Natural killer cell (primary cell): ENCODE measurements at regions not wholly inside any gene's neighbourhood (a gene's known extent, or its start where the extent isn't known, plus 50 kb on each side); places are given as distances from the start of the nearest gene placed in this dataset.

Experiments used
- ATAC-seq, 3 donors: fragments of 150-1000 bp in 2 of 3; fragments of 200-7000 bp in 1 of 3; cut with Tn5 transposase; 1 replicate in 1 of 3; 2 replicates in 2 of 3; pipeline ENCODE4 v1.10.0; 2021; ENCODE audit warnings: mild to moderate bottlenecking in 2 of 3, moderate library complexity in 2 of 3
- DNase-seq, 2 donors: peaks; one replicate each; pipeline versions ENCODE4 v3.0.0 to v3.0.0-alpha.2; 2013 to 2021; ENCODE audit warnings: mixed read lengths in 1 of 2
- H3K27ac ChIP-seq: one replicate; pipeline ENCODE4 v1.5.1; 2013; ENCODE audit warnings: mild to moderate bottlenecking, low read length
- H3K27me3 ChIP-seq: one replicate; pipeline ENCODE4 v1.6.1; 2013; ENCODE audit warnings: low read length; ENCODE audit not compliant: control insufficient read depth, insufficient read depth
- H3K36me3 ChIP-seq: one replicate; pipeline ENCODE4 v1.6.1; 2013; ENCODE audit warnings: low read length; ENCODE audit not compliant: control insufficient read depth, insufficient read depth
- H3K4me1 ChIP-seq: one replicate; pipeline ENCODE4 v1.6.1; 2013; ENCODE audit warnings: low read length; ENCODE audit not compliant: control insufficient read depth, insufficient read depth
- H3K4me3 ChIP-seq: one replicate; pipeline ENCODE4 v1.5.1; 2013; ENCODE audit warnings: low read length
- H3K9me3 ChIP-seq: one replicate; pipeline ENCODE4 v1.6.1; 2013; ENCODE audit warnings: low read length; ENCODE audit not compliant: control insufficient read depth, insufficient read depth
- H3K27ac Mint-ChIP-seq, 2 donors: one replicate each; pipeline ENCODE4 v1.8.0; 2022; ENCODE audit warnings: mild to moderate bottlenecking in 2 of 2, mixed read lengths in 2 of 2, moderate library complexity in 1 of 2
- H3K27me3 Mint-ChIP-seq, 2 donors: one replicate each; pipeline ENCODE4 v1.8.0; 2022; ENCODE audit warnings: low read depth in 2 of 2, mixed read lengths in 2 of 2
- H3K36me3 Mint-ChIP-seq: one replicate; pipeline ENCODE4 v1.8.0; 2022; ENCODE audit warnings: mixed read lengths
- H3K4me1 Mint-ChIP-seq, 2 donors: one replicate each; pipeline ENCODE4 v1.8.0; 2022; ENCODE audit warnings: mixed read lengths in 2 of 2
- H3K4me3 Mint-ChIP-seq: one replicate; pipeline ENCODE4 v1.8.0; 2022; ENCODE audit warnings: mild to moderate bottlenecking, moderate library complexity, mixed read lengths
- H3K9me3 Mint-ChIP-seq, 2 donors: one replicate each; pipeline ENCODE4 v1.8.0; 2022; ENCODE audit warnings: mixed read lengths in 2 of 2
- WGBS: methylation state at CpG from one replicate; pipeline ENCODE4 v1.1.7; 2013; ENCODE audit warnings: missing lambda C conversion rate; ENCODE audit not compliant: insufficient coverage; 5-methylcytosine and 5-hydroxymethylcytosine counted together
- intact Hi-C: fragments of 100-400 bp; cut with micrococcal nuclease; formaldehyde crosslinking; loops from one replicate; pipeline ENCODE4 v1.14.2; 2022
- TF ChIP-seq, protein P1 (sequence below): fragments of 200-600 bp; IDR thresholded peaks from one replicate; pipeline ENCODE4 v1.8.0; 2022; ENCODE audit warnings: antibody characterized with exemption

DNA sequence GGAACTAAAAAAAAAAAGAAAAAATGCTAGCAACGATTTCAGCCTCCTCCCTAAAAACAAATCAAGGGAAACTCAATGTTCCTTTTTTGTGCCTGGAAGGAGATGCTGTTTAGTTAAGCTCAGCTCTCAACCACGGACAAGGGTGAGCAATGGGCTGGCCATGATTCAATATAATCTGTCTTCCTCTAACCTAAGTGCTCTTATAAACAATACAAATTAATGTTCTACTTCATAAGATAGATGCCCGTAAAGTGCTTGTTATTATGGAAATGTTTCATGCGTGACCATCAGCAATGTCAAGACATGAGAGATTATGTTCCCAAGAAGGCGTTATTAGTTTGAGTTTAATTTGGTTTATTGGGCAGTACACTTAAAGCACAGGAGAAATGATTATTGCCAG is 320.3 kb downstream of the SFMBT2 start:
- H3K4me3 ChIP-seq: no peak overlapping the region
- WGBS: 100% methylated on average over 3 of the region's 5 CpGs
- peaks cover 9 to 13% of the 10 kb centered on the region in 2 donors for H3K4me1 Mint-ChIP-seq
- no peak overlapping the region for H3K27ac ChIP-seq
- no peaks in the 10 kb centered on the region for H3K4me1 ChIP-seq
- TF ChIP-seq, protein P1, sequence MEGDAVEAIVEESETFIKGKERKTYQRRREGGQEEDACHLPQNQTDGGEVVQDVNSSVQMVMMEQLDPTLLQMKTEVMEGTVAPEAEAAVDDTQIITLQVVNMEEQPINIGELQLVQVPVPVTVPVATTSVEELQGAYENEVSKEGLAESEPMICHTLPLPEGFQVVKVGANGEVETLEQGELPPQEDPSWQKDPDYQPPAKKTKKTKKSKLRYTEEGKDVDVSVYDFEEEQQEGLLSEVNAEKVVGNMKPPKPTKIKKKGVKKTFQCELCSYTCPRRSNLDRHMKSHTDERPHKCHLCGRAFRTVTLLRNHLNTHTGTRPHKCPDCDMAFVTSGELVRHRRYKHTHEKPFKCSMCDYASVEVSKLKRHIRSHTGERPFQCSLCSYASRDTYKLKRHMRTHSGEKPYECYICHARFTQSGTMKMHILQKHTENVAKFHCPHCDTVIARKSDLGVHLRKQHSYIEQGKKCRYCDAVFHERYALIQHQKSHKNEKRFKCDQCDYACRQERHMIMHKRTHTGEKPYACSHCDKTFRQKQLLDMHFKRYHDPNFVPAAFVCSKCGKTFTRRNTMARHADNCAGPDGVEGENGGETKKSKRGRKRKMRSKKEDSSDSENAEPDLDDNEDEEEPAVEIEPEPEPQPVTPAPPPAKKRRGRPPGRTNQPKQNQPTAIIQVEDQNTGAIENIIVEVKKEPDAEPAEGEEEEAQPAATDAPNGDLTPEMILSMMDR: no peak
- no peak for DNase-seq
- H3K27ac Mint-ChIP-seq: no peak overlapping the region
- H3K4me3 Mint-ChIP-seq: no peak overlapping the region
- H3K27me3 Mint-ChIP-seq: no peaks in the 10 kb centered on the region
- no peak for ATAC-seq
- peaks cover 0 to 2% of the 10 kb centered on the region in 2 donors for H3K9me3 Mint-ChIP-seq
- intact Hi-C loops: no loop called here
- no peaks in the 10 kb centered on the region for H3K36me3 Mint-ChIP-seq
- no peaks in the 10 kb centered on the region for H3K9me3 ChIP-seq
- no peaks in the 10 kb centered on the region for H3K27me3 ChIP-seq
- no peaks in the 10 kb centered on the region for H3K36me3 ChIP-seq

DNA sequence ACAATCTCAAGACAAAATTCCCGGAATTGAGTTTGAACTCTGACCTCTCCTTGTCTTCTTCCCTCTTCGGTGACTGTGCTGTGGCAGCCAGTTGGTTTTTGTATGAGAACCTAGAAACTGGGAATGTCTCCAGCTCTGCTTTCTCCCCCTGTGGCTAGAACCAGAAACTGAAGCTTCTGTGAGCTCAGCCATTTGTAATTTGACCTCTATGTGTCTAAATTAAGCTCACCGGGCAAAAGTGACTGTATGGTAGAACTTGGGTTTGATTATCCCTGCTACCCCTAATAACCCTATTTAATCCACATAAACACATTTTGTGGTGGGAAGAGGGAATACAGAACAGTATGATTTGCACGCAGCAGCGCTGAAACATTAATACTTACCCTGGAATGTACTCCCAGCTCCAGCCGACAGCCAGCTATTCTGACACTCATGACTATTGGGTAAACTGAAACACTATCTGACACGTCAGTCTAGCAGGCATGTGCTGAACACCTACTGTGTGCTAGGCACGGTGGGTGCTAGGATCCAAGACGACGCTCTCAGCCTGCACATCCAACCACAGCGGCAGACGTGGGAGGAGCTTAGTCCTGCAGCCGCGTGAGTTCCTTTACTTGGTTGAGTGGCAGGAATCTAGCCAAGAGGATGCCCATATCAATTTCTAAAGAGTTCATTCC is 324.8 kb downstream of the SFMBT2 start:
- no peak overlapping the region for H3K27ac ChIP-seq
- H3K9me3 Mint-ChIP-seq: peaks cover 0 to 2% of the 10 kb centered on the region in 2 donors
- no peak for DNase-seq
- no peak overlapping the region for H3K4me3 ChIP-seq
- no peaks in the 10 kb centered on the region for H3K36me3 ChIP-seq
- no peak overlapping the region for H3K27ac Mint-ChIP-seq
- H3K4me1 Mint-ChIP-seq: peaks cover 17% of the 10 kb centered on the region in 2 donors
- H3K4me1 ChIP-seq: no peaks in the 10 kb centered on the region
- WGBS: 95% methylated on average over 13 of the region's 14 CpGs
- H3K36me3 Mint-ChIP-seq: no peaks in the 10 kb centered on the region
- H3K4me3 Mint-ChIP-seq: no peak overlapping the region
- intact Hi-C loops: no loop called here
- ATAC-seq: no peak
- no peaks in the 10 kb centered on the region for H3K27me3 Mint-ChIP-seq
- TF ChIP-seq, protein P1: no peak
- no peaks in the 10 kb centered on the region for H3K9me3 ChIP-seq
- no peaks in the 10 kb centered on the region for H3K27me3 ChIP-seq

DNA sequence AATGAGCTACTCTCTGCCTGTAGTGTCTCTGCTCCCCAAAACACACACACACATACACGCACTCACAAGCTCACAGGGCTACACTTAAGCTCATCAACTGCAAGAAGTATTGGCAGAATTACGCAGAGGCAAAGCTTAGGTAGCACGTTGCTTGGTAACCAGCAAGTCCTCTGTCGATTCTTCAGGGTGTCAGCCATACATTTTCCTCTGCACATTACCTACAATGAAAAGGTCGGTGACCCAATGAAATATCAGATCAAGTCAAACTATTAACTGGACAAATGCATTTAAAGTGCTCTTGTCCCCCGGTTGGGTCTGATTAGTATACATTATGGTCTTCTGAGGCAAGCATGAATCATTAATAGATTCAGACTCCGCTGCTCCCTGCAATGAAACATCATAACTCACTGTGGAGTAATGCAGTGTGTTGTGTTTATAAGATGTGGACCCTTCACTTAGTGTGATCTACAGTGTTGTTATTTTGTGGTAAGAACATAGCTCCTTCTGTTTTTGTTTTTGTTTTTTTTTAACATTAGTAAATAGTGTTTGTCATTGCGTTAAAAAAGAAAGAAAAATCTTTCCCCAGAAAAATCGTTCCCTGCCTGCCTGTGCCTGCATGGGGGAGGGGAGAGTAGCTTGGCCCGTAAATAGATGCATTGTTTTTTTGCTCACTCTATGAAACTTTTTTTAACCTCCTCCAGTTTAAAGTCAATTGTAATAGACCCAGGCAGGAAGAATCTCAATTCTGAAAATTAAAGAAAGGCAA is 325.5 kb downstream of the SFMBT2 start:
- no peak overlapping the region for H3K4me3 Mint-ChIP-seq
- peak overlapping the region in 1 of 2 donors; percentile 41 for H3K27ac Mint-ChIP-seq
- H3K27me3 Mint-ChIP-seq: no peaks in the 10 kb centered on the region

More for the DNA sequence above, 325.5 kb downstream of the SFMBT2 start:
- Histone ChIP-seq H3K9me3 (no peaks in the 10 kb centered on the region), H3K27ac (no peak overlapping the region), H3K4me1 (no peaks in the 10 kb centered on the region), H3K4me3 (no peak overlapping the region), H3K36me3 (no peaks in the 10 kb centered on the region), H3K27me3 (no peaks in the 10 kb centered on the region)
- Mint-ChIP-seq H3K4me1 (peaks cover 10 to 12% of the 10 kb centered on the region in 2 donors), H3K36me3 (no peaks in the 10 kb centered on the region), H3K9me3 (peaks cover 0 to 2% of the 10 kb centered on the region in 2 donors)
- TF ChIP-seq, protein P1: no peak
- intact Hi-C loops: no loop called here
- 88% methylated on average over 7 of the region's 10 CpGs for WGBS
- ATAC-seq: no peak
- no peak for DNase-seq
